Kidney glomerular epithelial cell (primary cell): ENCODE measurements at regions not wholly inside any gene's neighbourhood (a gene's known extent, or its start where the extent isn't known, plus 50 kb on each side); places are given as distances from the start of the nearest gene placed in this dataset.
"Not testable (repeated sequence)": the region's sequence is repeated elsewhere in the genome, so short reads cannot be mapped to it uniquely, and the experiment has no call there.

ENCODE experiments used
- DNase-seq: peaks from one replicate; lab custom pipeline; 2025; lab: John Stamatoyannopoulos, UW

- no peak for DNase-seq
These were observed 50.3 kb upstream of the SNRK start for GRCh38 chr3:43236008-43236407.

DNA sequence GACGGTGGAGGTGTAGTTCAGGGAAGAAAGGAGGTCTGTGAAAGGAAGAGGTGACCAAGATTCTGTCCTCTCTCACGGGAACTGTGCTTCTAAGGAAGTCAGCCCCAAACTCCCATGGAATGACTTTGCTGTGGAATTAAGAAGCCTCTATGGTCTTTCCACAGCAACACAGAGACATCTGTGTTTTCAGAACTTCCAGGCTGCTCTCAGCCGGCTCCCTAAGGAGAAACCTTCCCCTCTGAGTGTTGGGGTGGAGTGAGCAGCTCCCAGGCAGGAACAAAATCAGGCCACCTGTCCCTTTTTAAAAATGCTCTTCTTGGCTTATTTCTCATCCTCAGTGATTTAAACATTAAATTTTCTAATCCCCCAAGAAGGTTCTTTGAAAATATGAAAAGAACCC is 53.3 kb upstream of the SNRK start:
- no peak for DNase-seq

DNA sequence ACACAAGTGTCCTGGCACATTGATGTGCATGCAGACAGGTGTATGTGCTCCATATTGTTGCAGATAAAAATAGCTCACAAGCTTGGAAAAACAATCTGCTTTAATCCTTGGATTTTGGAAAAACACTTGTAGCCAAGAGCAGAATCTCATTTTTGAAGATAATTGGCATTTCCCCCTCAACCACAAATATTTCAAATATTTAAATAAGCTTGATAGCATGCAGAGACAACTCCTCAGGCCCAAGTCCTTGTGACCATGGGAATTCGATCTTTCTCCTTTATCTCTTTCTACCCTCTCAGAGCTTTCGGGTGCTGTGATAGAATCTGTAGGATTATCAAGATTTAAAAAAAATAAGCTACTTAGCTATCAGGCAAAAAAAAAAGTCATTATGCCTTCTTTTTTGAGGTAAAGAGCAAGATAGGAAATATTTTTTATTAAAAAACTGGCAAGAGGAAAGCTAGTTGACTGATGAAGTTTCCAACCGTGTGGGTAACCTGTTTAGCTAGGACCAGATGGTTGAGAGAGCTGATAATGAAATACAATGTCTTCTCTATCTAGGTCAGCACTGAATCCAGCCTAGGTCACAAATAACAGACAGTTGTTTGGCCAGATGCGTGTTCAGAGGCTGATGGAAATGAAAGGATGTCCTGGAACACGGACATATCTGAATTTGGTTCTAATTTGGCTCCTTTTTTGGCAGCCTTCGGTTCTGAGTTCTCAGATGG is 54.9 kb upstream of the SNRK start:
- no peak for DNase-seq

GRCh38 chr3:43229865-43230264 is 56.5 kb upstream of the SNRK start:
- not testable (repeated sequence) for DNase-seq

GRCh38 chr3:43227685-43228084 is 58.7 kb upstream of the SNRK start:
- DNase-seq: not testable (repeated sequence)

GRCh38 chr3:43224405-43225073 is 61.8 kb upstream of the SNRK start:
- DNase-seq: no peak

- no peak for DNase-seq
These were observed 62.5 kb upstream of the SNRK start for GRCh38 chr3:43223670-43224364.

DNA sequence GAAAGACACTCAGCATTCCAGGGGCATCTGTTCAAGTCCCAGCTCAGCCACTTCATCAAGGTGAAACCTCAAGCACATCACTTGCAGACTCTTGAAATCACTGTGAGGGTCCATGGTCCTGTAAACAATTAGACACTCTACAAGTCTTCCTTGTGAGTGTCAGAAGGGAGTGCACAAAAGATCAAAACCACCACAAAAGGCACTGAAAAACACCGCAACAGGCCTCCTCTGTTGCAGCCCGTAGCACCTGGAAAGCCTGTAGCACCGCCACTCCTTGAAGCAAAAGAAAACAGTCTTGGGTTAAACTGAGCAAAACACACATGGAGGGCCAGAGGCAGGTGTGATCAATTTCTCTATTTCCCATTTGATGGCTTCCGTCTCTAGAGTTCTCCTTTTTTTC is 63.8 kb upstream of the SNRK start:
- DNase-seq: no peak

GRCh38 chr3:43221076-43221475 is 65.3 kb upstream of the SNRK start:
- no peak for DNase-seq

DNA sequence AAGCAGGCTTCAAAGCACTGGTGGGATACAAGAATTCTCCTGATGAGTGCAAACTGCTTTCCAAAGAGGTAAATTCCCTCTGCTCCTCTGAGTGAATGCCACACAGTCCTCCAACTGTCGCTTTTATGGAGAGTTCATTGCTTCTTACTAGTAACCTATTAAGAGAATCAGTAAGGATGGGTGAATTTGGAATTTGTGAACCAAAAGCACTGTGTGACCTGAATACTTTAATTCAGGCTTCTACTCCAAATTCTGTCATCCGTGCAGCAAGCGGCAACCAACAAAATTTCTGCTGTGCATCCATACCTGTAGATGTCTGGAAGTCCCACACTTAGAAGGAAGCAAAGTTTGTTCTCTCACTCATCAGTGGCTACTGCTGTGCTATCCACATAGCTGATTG is 66.7 kb upstream of the SNRK start:
- DNase-seq: no peak

DNA sequence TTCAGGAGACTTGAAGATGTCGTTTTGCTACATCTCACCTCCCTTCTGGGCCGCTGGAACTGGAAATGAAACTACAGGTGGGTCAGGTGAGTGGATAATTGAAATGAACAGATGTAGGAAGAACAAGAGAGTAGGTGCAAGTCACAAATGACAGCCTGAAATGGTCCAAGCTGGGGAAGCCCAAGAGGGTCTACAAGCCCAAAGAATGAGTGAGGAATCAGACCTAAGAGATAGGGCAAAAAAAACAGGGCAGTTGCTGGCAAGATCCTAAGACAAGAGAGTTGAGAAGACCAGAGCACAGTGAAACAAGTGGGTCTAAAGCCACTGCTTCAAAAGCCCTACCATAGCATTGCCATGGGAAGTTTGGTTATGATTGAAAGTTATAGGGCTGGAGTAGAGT is 67.4 kb upstream of the SNRK start:
- no peak for DNase-seq

- no peak for DNase-seq
These were observed 68.2 kb upstream of the SNRK start for GRCh38 chr3:43218156-43218555.

DNA sequence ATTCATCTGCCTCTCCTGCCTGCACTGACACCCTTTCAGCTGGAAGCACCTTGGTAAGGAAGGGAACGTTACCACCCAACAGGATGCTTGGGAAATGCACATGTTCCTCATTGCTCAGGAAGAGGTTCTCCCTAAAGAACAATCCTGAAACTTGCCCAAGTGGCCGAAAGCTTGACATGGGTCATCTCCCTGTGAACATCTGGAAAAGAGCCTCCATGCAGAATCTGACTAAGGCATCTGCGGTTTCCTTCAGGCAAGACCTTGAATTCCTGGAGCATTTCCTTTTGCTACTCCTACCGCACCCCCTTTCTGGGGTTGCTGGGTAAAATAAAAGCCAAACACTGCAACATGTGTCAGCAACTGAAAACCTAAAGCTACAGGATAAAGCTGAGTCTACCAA is 68.7 kb upstream of the SNRK start:
- no peak for DNase-seq

- no peak for DNase-seq
These were observed 69.1 kb upstream of the SNRK start for GRCh38 chr3:43217206-43217605.

DNA sequence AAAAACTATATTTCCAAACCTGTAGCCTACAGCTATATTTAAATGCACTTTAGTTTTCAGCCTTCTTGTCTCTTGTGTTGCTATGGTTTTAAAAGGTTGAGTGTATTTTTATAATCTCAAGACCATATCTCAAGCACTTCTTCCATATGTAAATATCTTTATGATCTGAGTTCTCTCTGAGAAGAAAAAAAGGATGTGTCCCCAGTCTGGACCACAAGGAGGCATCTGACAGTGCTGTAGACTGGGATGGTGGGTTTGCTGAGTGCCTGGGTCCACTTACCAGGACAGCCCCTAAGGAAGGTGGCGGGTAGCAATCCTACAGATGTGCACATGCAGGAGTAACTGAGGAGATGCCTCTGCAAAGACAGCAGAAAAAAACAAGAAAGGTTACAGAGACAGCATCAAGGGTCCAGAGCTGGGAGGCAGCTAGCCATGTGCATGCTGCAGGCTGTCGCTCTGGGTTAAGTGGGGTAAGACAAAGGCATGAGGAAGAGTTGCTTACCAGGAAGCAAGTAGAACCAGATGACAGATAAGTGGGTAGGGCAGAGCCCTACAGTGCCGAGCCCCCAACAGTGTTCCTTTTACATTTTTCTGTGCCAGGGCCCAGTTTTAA is 70.6 kb upstream of the SNRK start:
- no peak for DNase-seq

DNA sequence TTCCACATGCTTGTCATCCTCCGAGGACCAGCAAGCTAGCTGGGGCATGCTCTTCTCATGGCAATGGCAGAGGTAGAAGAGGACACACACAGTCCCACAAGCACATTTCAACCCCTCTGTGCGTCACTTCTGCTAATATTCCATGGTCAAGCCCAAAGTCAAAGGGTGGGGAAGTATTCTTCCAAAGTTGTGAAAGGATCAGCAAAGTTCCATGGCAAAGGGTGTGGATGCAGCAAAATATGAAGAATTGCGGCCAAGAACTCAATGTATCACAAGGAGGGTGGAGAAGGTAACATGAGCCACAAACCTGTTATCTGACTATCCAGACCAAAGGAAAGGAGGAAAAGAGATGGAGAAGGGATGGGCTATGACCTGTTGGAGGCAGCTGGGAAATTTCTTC is 71.2 kb upstream of the SNRK start:
- DNase-seq: no peak

- peak; percentile 49 for DNase-seq
These were observed 71.7 kb upstream of the SNRK start for GRCh38 chr3:43214616-43215015.

DNA sequence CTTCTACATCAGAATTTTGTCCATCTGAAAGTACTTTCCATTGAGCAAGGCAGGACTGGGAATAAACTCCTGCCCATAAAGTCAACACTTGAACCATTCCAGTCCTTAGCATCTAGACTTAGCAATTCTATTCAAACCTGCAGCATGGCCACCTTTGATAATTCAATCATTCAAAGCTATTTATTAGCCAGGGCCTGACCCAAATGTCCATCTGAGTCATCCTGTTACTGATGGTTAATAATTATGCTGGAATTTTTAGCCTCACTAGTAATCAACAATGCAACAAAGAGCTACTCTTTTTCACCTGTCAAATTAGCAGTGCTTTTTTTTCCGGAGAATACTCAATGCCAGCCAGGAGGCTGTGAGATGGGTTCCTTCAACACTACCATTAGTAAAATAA is 72.7 kb upstream of the SNRK start:
- DNase-seq: peak; percentile 75

DNA sequence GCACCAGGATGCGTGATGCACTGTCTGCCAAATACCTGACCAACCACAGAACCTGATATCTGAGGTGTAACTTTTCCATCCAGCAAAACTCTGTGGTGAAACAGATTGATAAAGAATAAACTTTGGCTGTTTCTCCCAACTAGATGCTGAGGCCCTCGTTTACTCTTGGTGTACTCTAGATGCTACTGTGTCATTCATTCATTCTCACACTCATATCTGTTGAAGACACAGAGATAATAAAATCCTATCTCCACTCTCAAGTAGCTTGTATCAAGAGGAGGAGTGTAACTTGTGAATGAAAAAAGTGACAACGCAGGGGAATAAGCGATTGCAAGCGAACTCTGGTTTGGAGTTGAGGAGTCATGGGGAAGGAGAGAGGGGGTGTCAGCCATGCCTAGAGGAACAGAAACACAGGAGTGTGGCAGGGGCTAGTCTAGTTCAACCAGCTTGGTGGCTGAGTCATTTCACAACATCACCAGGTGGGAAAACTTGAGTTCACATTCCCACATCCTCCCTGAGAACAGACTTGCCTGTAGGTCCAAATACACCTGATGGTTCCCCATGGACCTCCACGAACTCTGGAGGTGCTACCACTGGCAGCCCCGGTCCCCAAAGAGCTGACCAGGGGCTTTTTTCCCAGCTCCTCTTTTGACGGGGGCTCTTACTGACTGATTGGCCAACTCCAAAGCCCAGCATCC is 73.3 kb upstream of the SNRK start:
- DNase-seq: no peak

DNA sequence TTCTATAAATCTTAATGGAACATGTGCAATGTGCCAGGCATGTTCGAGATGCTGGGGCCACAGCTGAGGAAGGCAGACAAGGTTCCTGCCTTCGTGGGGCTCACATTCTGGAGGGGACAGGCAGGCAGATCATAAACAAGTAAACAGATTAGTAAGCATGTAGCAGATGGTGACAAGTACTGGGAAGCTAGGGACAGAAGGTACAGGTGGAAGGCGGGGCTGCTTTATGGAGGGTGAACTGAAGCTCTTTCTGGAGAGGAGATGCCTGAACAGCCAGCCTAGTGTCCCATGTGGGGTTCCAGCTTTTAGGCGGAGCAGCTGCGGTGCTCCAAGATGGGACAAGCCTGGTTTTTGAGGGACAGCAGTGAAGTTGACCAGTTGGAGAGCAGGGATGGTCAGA is 74.7 kb upstream of the SNRK start:
- DNase-seq: no peak

DNA sequence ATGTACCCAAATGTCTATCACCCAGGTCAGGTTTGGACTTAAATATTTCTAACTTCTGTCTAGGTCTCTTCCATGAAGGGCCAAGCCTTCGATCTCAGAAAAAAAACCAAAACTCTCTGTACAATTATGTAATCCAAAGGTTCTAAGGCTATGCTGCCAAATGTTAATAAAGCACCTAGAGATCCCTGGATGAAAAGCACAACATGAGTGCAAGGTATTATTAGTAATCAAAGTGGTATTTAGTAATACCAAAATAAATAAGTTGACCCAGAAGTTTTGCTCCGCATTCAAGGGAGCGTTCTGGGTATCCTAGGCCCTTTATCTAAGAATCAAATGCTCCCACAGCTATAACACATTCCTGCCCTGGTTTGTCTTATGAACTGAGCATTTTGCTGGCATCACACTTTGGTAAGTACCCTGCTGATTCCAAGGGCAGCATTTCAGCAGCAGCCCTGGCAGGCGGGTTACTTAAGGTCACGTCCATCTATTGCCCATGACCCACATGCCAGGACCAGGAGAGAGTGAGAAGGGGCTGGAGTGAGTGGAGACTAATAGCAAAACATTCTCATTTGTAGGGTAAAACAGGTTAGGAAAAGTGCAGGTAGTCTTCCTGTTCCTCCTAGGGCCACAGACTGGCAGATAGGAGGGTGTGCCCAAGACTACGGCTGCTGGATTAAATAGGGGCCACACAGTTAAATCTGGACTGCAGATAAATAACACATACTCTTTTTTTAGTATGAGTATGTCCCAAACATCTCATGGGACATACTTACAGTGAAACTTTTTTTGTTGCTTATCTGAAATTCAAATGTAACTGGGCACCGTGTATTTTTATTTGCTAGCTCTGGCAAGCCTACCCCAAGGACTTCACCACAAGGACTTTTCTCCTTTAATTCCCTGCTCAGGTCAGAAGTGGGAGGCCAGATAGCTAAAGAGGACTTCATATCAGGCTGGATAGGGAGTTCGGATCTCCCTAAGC is 76.0 kb upstream of the SNRK start:
- no peak for DNase-seq
